H9 (cell line): ENCODE measurements at regions not wholly inside any gene's neighbourhood (a gene's known extent, or its start where the extent isn't known, plus 50 kb on each side); places are given as distances from the start of the nearest gene placed in this dataset.

Experiments
- DNase-seq: peaks from one replicate; pipeline ENCODE4 v3.0.0-alpha.2; 2017
- H2AFZ ChIP-seq: one replicate; pipeline ENCODE4 v1.6.1; 2013; ENCODE audit warnings: mild to moderate bottlenecking, low read length, control low read depth, moderate library complexity
- H2AK5ac ChIP-seq: 2 replicates; pipeline ENCODE4 v1.6.1; 2013; ENCODE audit warnings: low read length, control low read depth, mixed read lengths; ENCODE audit not compliant: insufficient read length
- H2BK120ac ChIP-seq: one replicate; pipeline ENCODE4 v1.6.1; 2013; ENCODE audit warnings: low read depth, mild to moderate bottlenecking, low read length, control low read depth, inconsistent platforms; ENCODE audit not compliant: poor library complexity, severe bottlenecking
- H2BK12ac ChIP-seq: 2 replicates; pipeline ENCODE4 v1.6.1; 2013; ENCODE audit warnings: low read length, control low read depth, mixed read lengths, low read depth; ENCODE audit not compliant: insufficient read length
- H2BK15ac ChIP-seq: 2 replicates; pipeline ENCODE4 v1.6.1; 2013; ENCODE audit warnings: low read depth, low read length, control low read depth
- H2BK20ac ChIP-seq: one replicate; pipeline ENCODE4 v1.6.1; 2013; ENCODE audit warnings: low read depth, mild to moderate bottlenecking, low read length, control low read depth, inconsistent platforms; ENCODE audit not compliant: poor library complexity, severe bottlenecking
- H2BK5ac ChIP-seq: 2 replicates; pipeline ENCODE4 v1.6.1; 2013; ENCODE audit warnings: low read length, control low read depth, mixed read lengths; ENCODE audit not compliant: insufficient read length
- H3K14ac ChIP-seq: 2 replicates; pipeline ENCODE4 v1.6.1; 2013; ENCODE audit warnings: low read length, control low read depth; ENCODE audit not compliant: insufficient read depth
- H3K18ac ChIP-seq: 2 replicates; pipeline ENCODE4 v1.6.1; 2013; ENCODE audit warnings: low read depth, mild to moderate bottlenecking, mixed read lengths, low read length, control low read depth; ENCODE audit not compliant: insufficient read length
- H3K23ac ChIP-seq: 2 replicates; pipeline ENCODE4 v1.6.1; 2013; ENCODE audit warnings: low read length, control low read depth, mixed read lengths, low read depth; ENCODE audit not compliant: insufficient read length
- H3K23me2 ChIP-seq: 2 replicates; pipeline ENCODE4 v1.6.1; 2013; ENCODE audit warnings: low read depth, mild to moderate bottlenecking, mixed read lengths, low read length, control low read depth; ENCODE audit not compliant: insufficient read length, poor library complexity, severe bottlenecking
- H3K27ac ChIP-seq: 2 replicates; pipeline ENCODE4 v1.5.1; 2013; ENCODE audit warnings: low read length, control low read depth, mixed read lengths, low read depth; ENCODE audit not compliant: insufficient read length
- H3K27me3 ChIP-seq: 2 replicates; pipeline ENCODE4 v1.6.1; 2013; ENCODE audit warnings: low read length, control low read depth, inconsistent platforms; ENCODE audit not compliant: insufficient read depth
- H3K4ac ChIP-seq: 2 replicates; pipeline ENCODE4 v1.6.1; 2013; ENCODE audit warnings: low read depth, mild to moderate bottlenecking, control low read depth, inconsistent platforms, low read length, moderate library complexity
- H3K4me1 ChIP-seq: 2 replicates; pipeline ENCODE4 v1.6.1; 2013; ENCODE audit warnings: low read length, control low read depth, inconsistent platforms; ENCODE audit not compliant: insufficient read depth
- H3K4me2 ChIP-seq: 2 replicates; pipeline ENCODE4 v1.6.1; 2013; ENCODE audit warnings: low read length, control low read depth, mixed read lengths; ENCODE audit not compliant: insufficient read length, insufficient read depth
- H3K56ac ChIP-seq: 2 replicates; pipeline ENCODE4 v1.6.1; 2013; ENCODE audit warnings: low read depth, mild to moderate bottlenecking, mixed read lengths, low read length, control low read depth; ENCODE audit not compliant: insufficient read length
- H3K79me1 ChIP-seq: 2 replicates; pipeline ENCODE4 v1.6.1; 2013; ENCODE audit warnings: low read depth, mild to moderate bottlenecking, moderate library complexity, low read length, control low read depth, inconsistent platforms; ENCODE audit not compliant: insufficient read depth, poor library complexity, severe bottlenecking
- H3K79me2 ChIP-seq: 2 replicates; pipeline ENCODE4 v1.6.1; 2013; ENCODE audit warnings: low read length, control low read depth, inconsistent platforms; ENCODE audit not compliant: insufficient read depth
- H3K9ac ChIP-seq: 2 replicates; pipeline ENCODE4 v1.6.1; 2013; ENCODE audit warnings: low read length, control low read depth, mixed read lengths; ENCODE audit not compliant: insufficient read length; ENCODE audit errors: extremely low read depth
- H3K9me3 ChIP-seq: one replicate; pipeline ENCODE4 v1.6.1; 2013; ENCODE audit warnings: low read depth, low read length, inconsistent platforms; ENCODE audit not compliant: control insufficient read depth
- H3T11ph ChIP-seq: one replicate; pipeline ENCODE4 v1.6.1; 2013; ENCODE audit warnings: mild to moderate bottlenecking, low read length, control low read depth, inconsistent platforms
- H4K20me1 ChIP-seq: one replicate; pipeline ENCODE4 v1.6.1; 2013; ENCODE audit not compliant: control insufficient read depth, insufficient read length, insufficient read depth
- H4K5ac ChIP-seq: 2 replicates; pipeline ENCODE4 v1.6.1; 2013; ENCODE audit warnings: low read depth, mild to moderate bottlenecking, mixed read lengths, low read length, control low read depth; ENCODE audit not compliant: insufficient read length
- H4K8ac ChIP-seq: replicated peaks from 2 replicates; pipeline ENCODE4 v1.6.1; 2013; ENCODE audit warnings: low read length, control low read depth, mixed read lengths, low read depth; ENCODE audit not compliant: insufficient read length
- H4K91ac ChIP-seq: 2 replicates; pipeline ENCODE4 v1.6.1; 2013; ENCODE audit warnings: low read depth, mild to moderate bottlenecking, moderate library complexity, mixed read lengths, low read length, control low read depth; ENCODE audit not compliant: insufficient read length
- H3K27ac Mint-ChIP-seq, 3 experiments: 2 replicates in 2 of 3; 3 replicates in 1 of 3; pipeline ENCODE4 v1.8.0; 2020 to 2021; ENCODE audit warnings: mixed read lengths in 3 of 3, mild to moderate bottlenecking in 1 of 3, moderate library complexity in 1 of 3
- H3K27me3 Mint-ChIP-seq: 2 replicates; pipeline ENCODE4 v1.8.0; 2021; ENCODE audit warnings: low read depth, mild to moderate bottlenecking, moderate library complexity, mixed read lengths
- H3K36me3 Mint-ChIP-seq, 3 experiments: 2 replicates in 2 of 3; 3 replicates in 1 of 3; pipeline ENCODE4 v1.8.0; 2020 to 2021; ENCODE audit warnings: low read depth in 3 of 3, mixed read lengths in 3 of 3; ENCODE audit not compliant: insufficient read depth in 1 of 3
- H3K4me1 Mint-ChIP-seq, 2 experiments: 2 replicates each; pipeline ENCODE4 v1.8.0; 2020; ENCODE audit warnings: mixed read lengths in 2 of 2
- H3K4me3 Mint-ChIP-seq, 2 experiments: 2 replicates in 1 of 2; 3 replicates in 1 of 2; pipeline ENCODE4 v1.8.0; 2020 to 2021; ENCODE audit warnings: mild to moderate bottlenecking in 2 of 2, mixed read lengths in 2 of 2, moderate library complexity in 1 of 2
- H3K9me3 Mint-ChIP-seq, 2 experiments: 2 replicates in 1 of 2; 3 replicates in 1 of 2; pipeline ENCODE4 v1.8.0; 2020; ENCODE audit warnings: mild to moderate bottlenecking in 2 of 2, mixed read lengths in 2 of 2, moderate library complexity in 1 of 2
- WGBS: extraction: QIAGEN DNeasy Blood & Tissue Kit; methylation state at CpG from one replicate; pipeline ENCODE4 v1.1.7; 2013; ENCODE audit warnings: missing lambda C conversion rate, low lambda C conversion rate, mixed read lengths; ENCODE audit not compliant: insufficient read length; ENCODE audit errors: extremely low coverage; 5-methylcytosine and 5-hydroxymethylcytosine counted together
- TF ChIP-seq, protein P1 (sequence below): fragments of 200-600 bp; sonication (generic); conservative IDR thresholded peaks from 3 replicates; pipeline ENCODE4 v1.8.0; 2021; ENCODE audit warnings: antibody characterized with exemption, mild to moderate bottlenecking

DNA sequence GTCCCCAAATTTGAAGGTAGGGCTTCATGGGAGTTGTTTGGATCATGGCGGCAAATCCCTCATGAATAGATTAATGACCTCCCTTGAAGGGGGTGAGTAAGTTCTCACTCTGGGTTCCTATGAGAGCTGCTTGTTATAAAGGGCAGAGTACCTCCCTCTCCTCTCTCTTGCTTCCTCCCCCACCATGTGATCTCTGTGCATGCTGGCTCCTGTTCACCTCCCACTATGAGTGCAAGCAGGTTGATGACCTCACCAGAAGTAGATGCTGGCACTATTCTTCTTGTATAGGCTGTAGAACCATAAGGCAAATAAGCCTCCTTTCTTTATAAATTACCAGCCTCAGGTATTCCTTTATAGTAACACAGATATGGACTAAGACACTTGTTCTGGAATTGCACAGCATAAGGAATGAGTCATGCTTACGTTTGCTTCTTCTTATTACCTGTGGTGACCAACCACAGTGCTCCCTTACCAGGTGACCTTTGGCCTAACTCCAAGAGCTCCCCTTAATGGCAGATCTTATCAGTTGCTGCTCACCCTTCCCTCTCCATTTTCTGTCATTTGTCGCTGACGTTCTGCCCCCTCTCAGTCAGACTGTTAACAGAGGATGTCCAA is 559.5 kb upstream of the GCFC2 start:
- Histone ChIP-seq H3K9ac (no peak overlapping the region), H2AFZ (no peak overlapping the region), H3K4me2 (no peak overlapping the region), H3K9me3 (no peaks in the 10 kb centered on the region), H2BK20ac (no peak overlapping the region), H4K20me1 (no peaks in the 10 kb centered on the region), H3K27ac (no peak overlapping the region), H4K8ac (no peak overlapping the region), H2BK5ac (no peak overlapping the region), H2BK120ac (no peak overlapping the region), H2AK5ac (no peak overlapping the region), H3K79me1 (no peaks in the 10 kb centered on the region), H4K5ac (no peak overlapping the region), H3K27me3 (no peaks in the 10 kb centered on the region), H3K18ac (no peak overlapping the region), H3K4ac (no peak overlapping the region), H4K91ac (no peak overlapping the region), H2BK12ac (no peak overlapping the region), H3K79me2 (no peaks in the 10 kb centered on the region), H3K56ac (no peak overlapping the region), H3K23me2 (no peaks in the 10 kb centered on the region), H3K14ac (no peak overlapping the region), H3K23ac (no peak overlapping the region), H3K4me1 (no peaks in the 10 kb centered on the region), H2BK15ac (no peak overlapping the region), H3T11ph (no peak overlapping the region)
- no CpG with 5 or more reads among the region's 4 CpGs for WGBS
- H3K27me3 Mint-ChIP-seq = no peaks in the 10 kb centered on the region; the same call in 1 of the 2 replicates
- no peak for DNase-seq
- H3K4me3 Mint-ChIP-seq = no peak overlapping the region
- H3K27ac Mint-ChIP-seq = no peak overlapping the region
- no peaks in the 10 kb centered on the region; a peak in 1 of 5 replicates for H3K9me3 Mint-ChIP-seq
- H3K4me1 Mint-ChIP-seq = peaks cover 8 to 12% of the 10 kb centered on the region in 2 experiments
- no peaks in the 10 kb centered on the region for H3K36me3 Mint-ChIP-seq
- TF ChIP-seq, protein P1, sequence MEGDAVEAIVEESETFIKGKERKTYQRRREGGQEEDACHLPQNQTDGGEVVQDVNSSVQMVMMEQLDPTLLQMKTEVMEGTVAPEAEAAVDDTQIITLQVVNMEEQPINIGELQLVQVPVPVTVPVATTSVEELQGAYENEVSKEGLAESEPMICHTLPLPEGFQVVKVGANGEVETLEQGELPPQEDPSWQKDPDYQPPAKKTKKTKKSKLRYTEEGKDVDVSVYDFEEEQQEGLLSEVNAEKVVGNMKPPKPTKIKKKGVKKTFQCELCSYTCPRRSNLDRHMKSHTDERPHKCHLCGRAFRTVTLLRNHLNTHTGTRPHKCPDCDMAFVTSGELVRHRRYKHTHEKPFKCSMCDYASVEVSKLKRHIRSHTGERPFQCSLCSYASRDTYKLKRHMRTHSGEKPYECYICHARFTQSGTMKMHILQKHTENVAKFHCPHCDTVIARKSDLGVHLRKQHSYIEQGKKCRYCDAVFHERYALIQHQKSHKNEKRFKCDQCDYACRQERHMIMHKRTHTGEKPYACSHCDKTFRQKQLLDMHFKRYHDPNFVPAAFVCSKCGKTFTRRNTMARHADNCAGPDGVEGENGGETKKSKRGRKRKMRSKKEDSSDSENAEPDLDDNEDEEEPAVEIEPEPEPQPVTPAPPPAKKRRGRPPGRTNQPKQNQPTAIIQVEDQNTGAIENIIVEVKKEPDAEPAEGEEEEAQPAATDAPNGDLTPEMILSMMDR = no peak
